Osteoblast (primary cell): ENCODE measurements at regions not wholly inside any gene's neighbourhood (a gene's known extent, or its start where the extent isn't known, plus 50 kb on each side); places are given as distances from the start of the nearest gene placed in this dataset.
A peak's percentile ranks its signal among the peaks of the same experiment; 100 is the strongest.

Experiments used
- DNase-seq: peaks from one replicate; pipeline ENCODE4 v3.0.0; 2011; ENCODE audit warnings: low spot score, mixed read lengths; ENCODE audit not compliant: insufficient read length; ENCODE audit errors: missing footprints
- H2AFZ ChIP-seq: 2 replicates; pipeline ENCODE4 v1.6.0; 2011; ENCODE audit warnings: mild to moderate bottlenecking, low read length
- H3K27ac ChIP-seq: 2 replicates; pipeline ENCODE4 v1.5.1; 2011; ENCODE audit warnings: mild to moderate bottlenecking, low read depth, low read length, moderate library complexity
- H3K27me3 ChIP-seq: 2 replicates; pipeline ENCODE4 v1.6.0; 2012; ENCODE audit warnings: mild to moderate bottlenecking, control low read depth, inconsistent platforms, low read length, moderate library complexity; ENCODE audit not compliant: insufficient read depth
- H3K36me3 ChIP-seq: 2 replicates; pipeline ENCODE4 v1.5.1; 2011; ENCODE audit warnings: mild to moderate bottlenecking, low read length, control low read depth, moderate library complexity; ENCODE audit not compliant: insufficient read depth
- H3K4me1 ChIP-seq: 2 replicates; pipeline ENCODE4 v1.5.1; 2011; ENCODE audit warnings: mild to moderate bottlenecking, low read length, control low read depth, moderate library complexity; ENCODE audit not compliant: insufficient read depth
- H3K4me2 ChIP-seq: 2 replicates; pipeline ENCODE4 v1.6.0; 2011; ENCODE audit warnings: mild to moderate bottlenecking, low read length; ENCODE audit not compliant: insufficient read depth
- H3K4me3 ChIP-seq: fragments of 200-600 bp; sonication (generic); 3 replicates; pipeline ENCODE4 v1.5.1; 2012; ENCODE audit warnings: mild to moderate bottlenecking, low read length, inconsistent platforms; ENCODE audit not compliant: insufficient read depth
- H3K79me2 ChIP-seq: 2 replicates; pipeline ENCODE4 v1.6.0; 2012; ENCODE audit warnings: mild to moderate bottlenecking, low read length, control low read depth, inconsistent platforms; ENCODE audit not compliant: insufficient read depth
- H3K9me3 ChIP-seq: 2 replicates; pipeline ENCODE4 v1.5.1; 2011; ENCODE audit warnings: low read depth, low read length, control low read depth
- H4K20me1 ChIP-seq: 2 replicates; pipeline ENCODE4 v1.6.0; 2012; ENCODE audit warnings: mild to moderate bottlenecking, low read length, control low read depth; ENCODE audit not compliant: insufficient read depth
- TF ChIP-seq, protein P1 (sequence below): IDR thresholded peaks from 2 replicates; pipeline ENCODE4 v1.5.1; 2011; ENCODE audit warnings: mild to moderate bottlenecking, low read depth, low read length, moderate library complexity; ENCODE audit errors: extremely low read depth

DNA sequence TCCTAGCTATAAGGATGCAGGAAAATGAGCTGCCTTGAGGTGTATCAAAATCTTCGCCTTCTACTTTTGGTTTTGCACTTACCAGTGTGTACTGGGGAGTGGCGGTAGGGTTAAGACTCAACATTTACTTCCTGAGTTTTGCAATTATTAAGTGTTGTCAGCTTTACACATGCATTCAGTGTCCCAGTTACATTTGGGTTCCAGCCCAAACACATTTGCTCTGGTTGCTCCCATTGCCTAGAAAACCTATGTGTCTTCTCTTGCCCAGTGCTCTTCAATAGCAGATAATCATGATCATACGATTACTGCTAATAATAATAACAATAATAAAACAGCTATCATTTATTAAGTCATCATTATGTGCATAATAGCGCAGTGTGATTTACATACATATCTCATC is 241.5 kb upstream of the PAPPA start:
- Histone ChIP-seq H4K20me1 (no peaks in the 10 kb centered on the region), H3K9me3 (no peaks in the 10 kb centered on the region), H3K79me2 (no peaks in the 10 kb centered on the region), H3K4me1 (no peaks in the 10 kb centered on the region), H3K4me3 (no peak overlapping the region), H3K36me3 (no peaks in the 10 kb centered on the region), H2AFZ (no peak overlapping the region), H3K4me2 (no peak overlapping the region), H3K27ac (no peak overlapping the region), H3K27me3 (no peaks in the 10 kb centered on the region)
- TF ChIP-seq, protein P1, sequence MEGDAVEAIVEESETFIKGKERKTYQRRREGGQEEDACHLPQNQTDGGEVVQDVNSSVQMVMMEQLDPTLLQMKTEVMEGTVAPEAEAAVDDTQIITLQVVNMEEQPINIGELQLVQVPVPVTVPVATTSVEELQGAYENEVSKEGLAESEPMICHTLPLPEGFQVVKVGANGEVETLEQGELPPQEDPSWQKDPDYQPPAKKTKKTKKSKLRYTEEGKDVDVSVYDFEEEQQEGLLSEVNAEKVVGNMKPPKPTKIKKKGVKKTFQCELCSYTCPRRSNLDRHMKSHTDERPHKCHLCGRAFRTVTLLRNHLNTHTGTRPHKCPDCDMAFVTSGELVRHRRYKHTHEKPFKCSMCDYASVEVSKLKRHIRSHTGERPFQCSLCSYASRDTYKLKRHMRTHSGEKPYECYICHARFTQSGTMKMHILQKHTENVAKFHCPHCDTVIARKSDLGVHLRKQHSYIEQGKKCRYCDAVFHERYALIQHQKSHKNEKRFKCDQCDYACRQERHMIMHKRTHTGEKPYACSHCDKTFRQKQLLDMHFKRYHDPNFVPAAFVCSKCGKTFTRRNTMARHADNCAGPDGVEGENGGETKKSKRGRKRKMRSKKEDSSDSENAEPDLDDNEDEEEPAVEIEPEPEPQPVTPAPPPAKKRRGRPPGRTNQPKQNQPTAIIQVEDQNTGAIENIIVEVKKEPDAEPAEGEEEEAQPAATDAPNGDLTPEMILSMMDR = no peak
- DNase-seq = no peak

DNA sequence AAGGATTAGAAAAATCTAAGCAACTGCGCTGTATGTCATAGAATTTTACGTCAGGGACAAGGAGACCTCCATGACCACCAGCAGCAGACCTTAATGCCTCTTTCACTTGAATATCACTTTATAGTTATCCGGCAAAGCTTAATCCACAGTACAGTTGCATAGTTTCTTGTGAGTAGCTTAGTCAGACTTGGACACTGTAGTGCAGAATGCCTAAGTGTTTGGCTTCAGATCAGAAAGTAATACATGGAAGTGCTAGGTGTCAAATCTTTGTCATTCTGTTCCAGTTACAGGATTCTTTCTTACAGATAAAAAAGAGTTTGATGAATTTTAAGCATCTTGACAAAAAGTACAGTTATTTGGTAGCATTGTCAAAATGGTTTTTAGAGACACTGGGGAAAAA is 239.9 kb upstream of the PAPPA start:
- Histone ChIP-seq H3K27ac (no peak overlapping the region), H3K4me1 (no peaks in the 10 kb centered on the region), H3K36me3 (no peaks in the 10 kb centered on the region), H3K27me3 (no peaks in the 10 kb centered on the region), H3K79me2 (no peaks in the 10 kb centered on the region), H3K4me2 (no peak overlapping the region), H3K9me3 (no peaks in the 10 kb centered on the region), H3K4me3 (no peak overlapping the region), H2AFZ (no peak overlapping the region), H4K20me1 (no peaks in the 10 kb centered on the region)
- TF ChIP-seq, protein P1 = no peak
- no peak for DNase-seq

DNA sequence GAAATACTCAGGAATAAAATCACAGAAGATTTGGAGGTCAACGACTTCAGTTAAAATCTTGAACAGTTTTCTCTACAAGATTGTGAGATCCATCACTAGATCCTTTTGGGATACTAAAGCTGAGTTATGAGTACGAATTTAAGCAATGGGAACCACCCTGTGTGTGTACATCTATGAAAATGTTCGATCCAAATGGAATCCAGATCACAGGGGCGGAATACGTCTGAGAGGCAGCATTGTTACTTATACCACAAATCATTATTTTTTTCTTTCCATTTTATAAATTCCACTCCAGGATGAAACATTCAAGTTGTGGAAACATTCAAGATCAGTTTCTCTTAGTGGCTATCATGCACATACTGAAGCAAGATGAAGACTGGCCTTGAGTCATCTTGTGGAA is 239.3 kb upstream of the PAPPA start:
- Histone ChIP-seq H4K20me1 (no peaks in the 10 kb centered on the region), H3K4me2 (no peak overlapping the region), H3K79me2 (no peaks in the 10 kb centered on the region), H3K27me3 (no peaks in the 10 kb centered on the region), H2AFZ (no peak overlapping the region), H3K36me3 (no peaks in the 10 kb centered on the region), H3K9me3 (no peaks in the 10 kb centered on the region), H3K4me3 (no peak overlapping the region), H3K27ac (no peak overlapping the region), H3K4me1 (no peaks in the 10 kb centered on the region)
- DNase-seq = no peak
- TF ChIP-seq, protein P1 = no peak

GRCh38 chr9:115921301-115921700 is 232.3 kb upstream of the PAPPA start:
- H3K27me3 ChIP-seq = no peaks in the 10 kb centered on the region
- H3K36me3 ChIP-seq = no peaks in the 10 kb centered on the region
- no peak for DNase-seq
- H2AFZ ChIP-seq = no peak overlapping the region
- H3K79me2 ChIP-seq = no peaks in the 10 kb centered on the region
- peak overlapping the region; percentile 25 for H3K4me2 ChIP-seq
- no peak overlapping the region for H3K27ac ChIP-seq
- no peaks in the 10 kb centered on the region for H3K9me3 ChIP-seq
- H4K20me1 ChIP-seq = no peaks in the 10 kb centered on the region
- H3K4me1 ChIP-seq = peaks cover 29% of the 10 kb centered on the region
- TF ChIP-seq, protein P1 = no peak
- H3K4me3 ChIP-seq = no peak overlapping the region
